ENCODE measurements at regions not wholly inside any gene's neighbourhood (a gene's known extent, or its start where the extent isn't known, plus 50 kb on each side); places are given as distances from the start of the nearest gene placed in this dataset.

GRCh38 chr2:56912490-56912889, 728.7 kb downstream of the CCDC85A start:
- TF ChIP-seq, protein P1, sequence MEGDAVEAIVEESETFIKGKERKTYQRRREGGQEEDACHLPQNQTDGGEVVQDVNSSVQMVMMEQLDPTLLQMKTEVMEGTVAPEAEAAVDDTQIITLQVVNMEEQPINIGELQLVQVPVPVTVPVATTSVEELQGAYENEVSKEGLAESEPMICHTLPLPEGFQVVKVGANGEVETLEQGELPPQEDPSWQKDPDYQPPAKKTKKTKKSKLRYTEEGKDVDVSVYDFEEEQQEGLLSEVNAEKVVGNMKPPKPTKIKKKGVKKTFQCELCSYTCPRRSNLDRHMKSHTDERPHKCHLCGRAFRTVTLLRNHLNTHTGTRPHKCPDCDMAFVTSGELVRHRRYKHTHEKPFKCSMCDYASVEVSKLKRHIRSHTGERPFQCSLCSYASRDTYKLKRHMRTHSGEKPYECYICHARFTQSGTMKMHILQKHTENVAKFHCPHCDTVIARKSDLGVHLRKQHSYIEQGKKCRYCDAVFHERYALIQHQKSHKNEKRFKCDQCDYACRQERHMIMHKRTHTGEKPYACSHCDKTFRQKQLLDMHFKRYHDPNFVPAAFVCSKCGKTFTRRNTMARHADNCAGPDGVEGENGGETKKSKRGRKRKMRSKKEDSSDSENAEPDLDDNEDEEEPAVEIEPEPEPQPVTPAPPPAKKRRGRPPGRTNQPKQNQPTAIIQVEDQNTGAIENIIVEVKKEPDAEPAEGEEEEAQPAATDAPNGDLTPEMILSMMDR (IDR thresholded peaks at IDR 0.05): no peak
- no peaks in the 10 kb centered on the region for H3K27me3 ChIP-seq
- intact Hi-C loops (cut with DNase I): no loop called here
- H3K9me3 ChIP-seq: peaks cover 0 to 8% of the 10 kb centered on the region in 2 donors
- no peak for DNase-seq (ENCODE audit: low spot score in 2 of 2)
- H3K36me3 ChIP-seq: no peaks in the 10 kb centered on the region
- H3K4me1 ChIP-seq: no peaks in the 10 kb centered on the region
- no peak overlapping the region for H3K27ac ChIP-seq
- H3K4me3 ChIP-seq: no peak overlapping the region

GRCh38 chr2:56918790-56919189, 735.0 kb downstream of the CCDC85A start:
- DNase-seq (ENCODE audit: low spot score in 2 of 2): no peak
- no peak overlapping the region for H3K4me3 ChIP-seq
- TF ChIP-seq, protein P1 (IDR thresholded peaks at IDR 0.05): no peak
- H3K9me3 ChIP-seq: peaks cover 0 to 8% of the 10 kb centered on the region in 2 donors
- no peak overlapping the region for H3K27ac ChIP-seq
- H3K27me3 ChIP-seq: no peaks in the 10 kb centered on the region
- H3K36me3 ChIP-seq: no peaks in the 10 kb centered on the region
- no peaks in the 10 kb centered on the region for H3K4me1 ChIP-seq
- intact Hi-C loops (cut with DNase I): no loop called here

DNA sequence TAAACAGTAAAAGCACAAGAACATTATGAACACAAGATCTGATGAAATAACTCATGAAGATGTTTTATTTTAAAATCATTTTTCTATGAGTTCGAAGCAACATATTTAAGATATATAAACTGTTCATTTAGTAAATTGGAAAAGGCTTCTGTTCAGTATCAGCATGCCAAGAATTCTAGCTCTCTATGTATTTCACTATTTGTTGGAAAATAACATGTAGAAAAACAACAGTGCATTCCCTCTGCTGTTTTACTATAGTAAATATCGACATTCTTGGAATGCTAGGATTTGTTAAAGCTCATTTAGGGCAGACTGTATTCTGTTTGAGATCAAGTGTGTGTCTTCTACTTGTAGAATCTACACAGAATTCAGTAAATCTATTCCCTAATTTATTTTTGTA, 750.2 kb downstream of the CCDC85A start:
- TF ChIP-seq, protein P1 (IDR thresholded peaks at IDR 0.05): no peak
- H3K27ac ChIP-seq: no peak overlapping the region
- no peaks in the 10 kb centered on the region for H3K27me3 ChIP-seq
- no peak overlapping the region for H3K4me3 ChIP-seq
- intact Hi-C loops (cut with DNase I): no loop called here
- no peaks in the 10 kb centered on the region for H3K9me3 ChIP-seq
- no peaks in the 10 kb centered on the region for H3K36me3 ChIP-seq
- no peak for DNase-seq (ENCODE audit: low spot score in 2 of 2)
- H3K4me1 ChIP-seq: no peaks in the 10 kb centered on the region

DNA sequence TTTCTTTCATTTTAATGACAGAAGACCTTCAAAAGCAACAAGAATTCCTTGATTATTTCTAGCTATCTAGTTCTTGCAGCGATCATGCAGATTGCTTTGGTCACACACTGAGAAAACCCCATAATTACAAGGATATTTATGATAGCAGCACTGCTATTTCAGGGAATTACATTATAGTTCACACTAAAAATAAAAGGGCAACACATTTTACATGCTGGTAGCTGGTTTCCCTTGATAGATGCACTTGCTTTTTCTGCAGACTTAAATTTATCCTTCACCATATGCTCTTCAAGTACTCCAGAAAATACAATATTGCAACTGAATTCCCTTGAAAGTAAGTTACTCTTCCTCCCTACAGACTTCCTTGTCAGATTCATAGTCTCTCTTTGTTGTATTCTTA, 751.1 kb downstream of the CCDC85A start:
- Histone ChIP-seq H3K27ac (no peak overlapping the region), H3K27me3 (no peaks in the 10 kb centered on the region), H3K36me3 (no peaks in the 10 kb centered on the region), H3K9me3 (no peaks in the 10 kb centered on the region), H3K4me3 (no peak overlapping the region), H3K4me1 (no peaks in the 10 kb centered on the region)
- intact Hi-C loops (cut with DNase I): no loop called here
- TF ChIP-seq, protein P1 (IDR thresholded peaks at IDR 0.05): no peak
- no peak for DNase-seq (ENCODE audit: low spot score in 2 of 2)

DNA sequence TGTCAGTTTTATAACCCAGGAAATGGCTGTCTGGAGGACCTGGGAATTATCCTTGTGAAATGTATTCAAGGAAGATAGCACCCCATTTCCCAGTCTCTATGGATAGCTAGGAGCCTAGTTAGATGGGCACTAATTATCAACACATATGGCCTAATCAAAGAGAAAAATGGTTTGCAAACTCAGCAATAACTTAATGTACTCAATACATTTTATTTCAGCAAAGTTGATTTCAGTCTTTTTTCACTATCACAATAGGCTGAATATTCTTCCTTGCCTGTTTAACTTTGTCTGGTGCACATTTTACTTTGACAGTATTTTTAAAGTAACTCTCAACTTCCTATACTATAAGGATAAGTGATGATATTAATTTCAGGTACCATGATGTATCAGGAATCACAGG, 756.3 kb downstream of the CCDC85A start:
- TF ChIP-seq, protein P1 (IDR thresholded peaks at IDR 0.05): no peak
- H3K9me3 ChIP-seq: no peaks in the 10 kb centered on the region
- no peak overlapping the region for H3K4me3 ChIP-seq
- no peak for DNase-seq (ENCODE audit: low spot score in 2 of 2)
- H3K27ac ChIP-seq: no peak overlapping the region
- intact Hi-C loops (cut with DNase I): no loop called here
- no peaks in the 10 kb centered on the region for H3K27me3 ChIP-seq
- no peaks in the 10 kb centered on the region for H3K4me1 ChIP-seq
- no peaks in the 10 kb centered on the region for H3K36me3 ChIP-seq

- Histone ChIP-seq H3K4me1 (no peaks in the 10 kb centered on the region), H3K9me3 (peaks cover 0 to 3% of the 10 kb centered on the region in 2 donors), H3K36me3 (no peaks in the 10 kb centered on the region), H3K27ac (no peak overlapping the region), H3K27me3 (no peaks in the 10 kb centered on the region), H3K4me3 (no peak overlapping the region)
- DNase-seq (ENCODE audit: low spot score in 2 of 2): no peak
- TF ChIP-seq, protein P1 (IDR thresholded peaks at IDR 0.05): no peak
- intact Hi-C loops (cut with DNase I): no loop called here
Measured at GRCh38 chr2:56952871-56953270, 769.1 kb downstream of the CCDC85A start.
